Activated CD8-positive, alpha-beta memory T cell treated with anti-CD3 and anti-CD28 coated beads, Interleukin-2, amount 10 ng/mL, durations not matched to agents 7 days and 5 days (primary cell): ENCODE measurements at regions not wholly inside any gene's neighbourhood (a gene's known extent, or its start where the extent isn't known, plus 50 kb on each side); places are given as distances from the start of the nearest gene placed in this dataset.

ENCODE experiments used
- ATAC-seq: fragments of 150-1000 bp; cut with Tn5 transposase; one replicate; pipeline ENCODE4 v1.10.0; 2021; ENCODE audit warnings: moderate library complexity
- CTCF ChIA-PET: fragments of 350-600 bp; sonication (Branson Sonifier 250); formaldehyde crosslinking; loops from one replicate; lab custom pipeline; 2021; ENCODE audit warnings: antibody characterized with exemption; lab: Charles Lee
- DNase-seq: peaks from one replicate; pipeline ENCODE4 v3.0.0-alpha.2; 2020
- H3K27ac Mint-ChIP-seq: one replicate; pipeline ENCODE4 v1.8.0; 2021; ENCODE audit warnings: mild to moderate bottlenecking, mixed read lengths
- H3K27me3 Mint-ChIP-seq: one replicate; pipeline ENCODE4 v1.8.0; 2021; ENCODE audit warnings: mixed read lengths
- H3K36me3 Mint-ChIP-seq: one replicate; pipeline ENCODE4 v1.8.0; 2021; ENCODE audit warnings: mild to moderate bottlenecking, mixed read lengths
- H3K4me1 Mint-ChIP-seq: one replicate; pipeline ENCODE4 v1.8.0; 2021; ENCODE audit warnings: mixed read lengths
- H3K4me3 Mint-ChIP-seq: one replicate; pipeline ENCODE4 v1.8.0; 2021; ENCODE audit warnings: mild to moderate bottlenecking, moderate library complexity, mixed read lengths
- H3K9me3 Mint-ChIP-seq: one replicate; pipeline ENCODE4 v1.8.0; 2022; ENCODE audit warnings: low read depth, mixed read lengths

DNA sequence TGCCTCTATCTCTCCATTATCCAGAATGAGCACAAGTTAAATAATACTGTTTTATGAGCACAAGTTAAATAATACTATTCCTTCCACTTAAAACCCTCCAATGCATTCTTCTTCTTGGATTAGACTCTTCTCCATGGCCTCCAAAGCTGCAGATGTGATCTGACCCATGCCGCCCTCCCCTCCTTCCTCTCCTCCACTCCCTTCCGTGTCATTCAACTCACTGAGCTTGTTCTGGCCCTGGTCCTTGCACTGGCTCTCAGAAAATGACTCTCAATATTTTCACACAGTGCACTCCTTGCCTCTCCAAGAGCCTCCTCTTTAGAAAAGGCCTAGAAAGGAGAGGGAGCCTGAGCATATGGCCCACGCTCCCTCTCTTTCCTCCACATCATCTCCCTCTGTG lies 125.0 kb upstream of the CD93 start:
- ATAC-seq (no peak), DNase-seq (no peak)
- Mint-ChIP-seq H3K9me3 (no peaks in the 10 kb centered on the region), H3K4me3 (no peak overlapping the region), H3K27me3 (no peaks in the 10 kb centered on the region), H3K27ac (no peak overlapping the region), H3K4me1 (no peaks in the 10 kb centered on the region), H3K36me3 (no peaks in the 10 kb centered on the region)
- CTCF ChIA-PET, result no interaction called here

DNA sequence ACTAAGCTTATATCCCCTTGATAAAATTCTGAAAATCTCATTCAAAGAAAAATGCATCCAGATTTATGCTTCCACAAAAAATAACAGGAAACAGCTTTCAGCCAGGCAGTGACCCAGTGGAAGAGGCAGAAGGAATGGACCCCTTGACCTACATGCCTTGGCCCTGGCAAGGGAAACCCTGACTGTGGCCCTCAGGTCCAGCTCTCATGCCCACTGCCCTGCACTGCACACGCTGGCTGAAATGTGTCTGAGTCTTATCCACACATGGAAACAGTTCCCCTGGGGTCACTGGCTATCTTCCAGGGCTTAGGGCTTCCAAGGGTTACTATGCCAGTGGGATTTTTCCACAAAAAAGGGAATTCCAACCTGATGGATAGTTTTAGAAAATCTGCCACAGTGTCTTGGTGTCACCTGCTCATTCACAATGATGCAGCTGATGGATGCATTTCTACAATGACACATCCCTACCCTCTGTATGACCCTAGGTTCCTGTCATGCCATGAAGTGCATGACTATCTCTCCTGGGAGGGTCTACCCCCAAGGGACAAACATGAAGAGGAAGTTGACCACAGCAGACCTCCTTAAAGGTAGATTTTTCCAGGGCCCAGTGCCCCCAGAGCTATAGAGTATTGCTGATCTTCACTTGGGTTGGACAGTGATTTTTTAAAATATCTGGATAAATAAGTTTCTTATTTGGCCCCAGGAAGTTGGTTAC lies 121.9 kb upstream of the CD93 start:
- DNase-seq, result no peak
- H3K36me3 Mint-ChIP-seq, result no peaks in the 10 kb centered on the region
- H3K9me3 Mint-ChIP-seq, result no peaks in the 10 kb centered on the region
- H3K27ac Mint-ChIP-seq, result no peak overlapping the region
- ATAC-seq, result no peak
- H3K4me3 Mint-ChIP-seq, result no peak overlapping the region
- H3K4me1 Mint-ChIP-seq, result no peaks in the 10 kb centered on the region
- CTCF ChIA-PET, result no interaction called here
- peaks cover 3% of the 10 kb centered on the region for H3K27me3 Mint-ChIP-seq

GRCh38 chr20:23206995-23207394 lies 120.9 kb upstream of the CD93 start:
- ATAC-seq, result no peak
- no peak overlapping the region for H3K4me3 Mint-ChIP-seq
- no peaks in the 10 kb centered on the region for H3K9me3 Mint-ChIP-seq
- H3K27me3 Mint-ChIP-seq, result peaks cover 5% of the 10 kb centered on the region
- CTCF ChIA-PET, result no interaction called here
- no peak for DNase-seq
- H3K36me3 Mint-ChIP-seq, result no peaks in the 10 kb centered on the region
- no peaks in the 10 kb centered on the region for H3K4me1 Mint-ChIP-seq
- H3K27ac Mint-ChIP-seq, result no peak overlapping the region

DNA sequence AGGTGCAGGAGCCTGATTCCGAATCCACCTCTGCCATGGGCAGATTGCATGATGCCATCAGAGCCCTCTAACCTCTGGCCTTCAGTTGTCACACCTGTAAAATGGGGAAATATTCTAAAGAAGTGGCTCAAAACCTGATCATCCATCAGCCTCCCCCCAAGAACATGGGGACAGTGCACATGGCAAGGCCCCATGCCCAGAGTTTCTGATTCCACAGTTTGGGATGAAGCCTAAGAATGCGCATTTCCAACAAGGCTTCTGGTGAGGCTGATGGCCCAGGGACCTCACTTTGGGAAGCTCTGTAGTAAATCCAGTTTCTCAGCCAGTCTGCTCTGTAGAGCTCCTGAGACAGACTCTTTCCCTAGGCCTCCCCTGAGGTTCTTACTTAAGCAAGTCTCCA lies 119.9 kb upstream of the CD93 start:
- CTCF ChIA-PET, result interaction anchor here (0.8 kb wide), 1 partner anchor 27 kb away, joined by 3 read pairs; no protein-coding TSS in a partner anchor
- H3K4me3 Mint-ChIP-seq, result no peak overlapping the region
- no peak for ATAC-seq
- H3K4me1 Mint-ChIP-seq, result no peaks in the 10 kb centered on the region
- H3K36me3 Mint-ChIP-seq, result no peaks in the 10 kb centered on the region
- no peaks in the 10 kb centered on the region for H3K9me3 Mint-ChIP-seq
- no peak for DNase-seq
- no peak overlapping the region for H3K27ac Mint-ChIP-seq
- H3K27me3 Mint-ChIP-seq, result peaks cover 8% of the 10 kb centered on the region

GRCh38 chr20:23205611-23206041 lies 119.5 kb upstream of the CD93 start:
- Mint-ChIP-seq H3K4me1 (no peaks in the 10 kb centered on the region), H3K27me3 (peaks cover 8% of the 10 kb centered on the region), H3K4me3 (no peak overlapping the region), H3K27ac (no peak overlapping the region), H3K36me3 (no peaks in the 10 kb centered on the region), H3K9me3 (no peaks in the 10 kb centered on the region)
- DNase-seq (no peak), ATAC-seq (no peak)
- CTCF ChIA-PET, result no interaction called here

- no peaks in the 10 kb centered on the region for H3K4me1 Mint-ChIP-seq
- no peaks in the 10 kb centered on the region for H3K36me3 Mint-ChIP-seq
- ATAC-seq (no peak), DNase-seq (no peak)
- H3K27me3 Mint-ChIP-seq, result peaks cover 8% of the 10 kb centered on the region
- CTCF ChIA-PET, result no interaction called here
- no peak overlapping the region for H3K27ac Mint-ChIP-seq
- no peaks in the 10 kb centered on the region for H3K9me3 Mint-ChIP-seq
- H3K4me3 Mint-ChIP-seq, result no peak overlapping the region
Observed at GRCh38 chr20:23205211-23205610, 119.1 kb upstream of the CD93 start.

- no peaks in the 10 kb centered on the region for H3K9me3 Mint-ChIP-seq
Observed at GRCh38 chr20:23203951-23204730, 118.0 kb upstream of the CD93 start.

DNA sequence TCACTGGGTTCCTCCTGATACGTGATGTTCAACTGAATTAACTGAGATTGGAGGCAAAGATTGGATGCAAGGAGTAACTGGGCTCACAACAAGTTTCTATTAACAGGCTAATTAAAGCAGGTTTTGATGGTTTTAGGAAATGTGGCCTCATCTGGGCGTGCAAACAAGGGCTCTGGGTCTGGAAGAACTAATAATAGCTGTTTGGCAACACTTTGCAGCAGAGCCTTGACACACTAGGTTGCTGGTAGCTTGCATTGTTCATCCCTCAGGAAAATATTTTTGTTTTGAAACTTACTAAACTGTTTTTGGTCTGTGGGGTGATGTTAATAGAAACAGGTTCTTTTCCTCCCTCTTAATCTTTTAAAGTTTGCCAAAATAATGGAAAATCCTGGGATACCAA lies 117.2 kb upstream of the CD93 start:
- Mint-ChIP-seq H3K4me3 (no peak overlapping the region), H3K9me3 (no peaks in the 10 kb centered on the region), H3K27ac (no peak overlapping the region), H3K36me3 (no peaks in the 10 kb centered on the region), H3K4me1 (no peaks in the 10 kb centered on the region), H3K27me3 (peaks cover 14% of the 10 kb centered on the region)
- CTCF ChIA-PET, result no interaction called here
- ATAC-seq, result no peak
- DNase-seq, result no peak

More at GRCh38 chr20:23203951-23204730, 118.0 kb upstream of the CD93 start:
- CTCF ChIA-PET, result no interaction called here
- no peak for DNase-seq
- Mint-ChIP-seq H3K27ac (no peak overlapping the region), H3K4me1 (no peaks in the 10 kb centered on the region), H3K36me3 (no peaks in the 10 kb centered on the region), H3K4me3 (no peak overlapping the region), H3K27me3 (peaks cover 8% of the 10 kb centered on the region)
- ATAC-seq, result no peak

GRCh38 chr20:23201658-23202057 lies 115.5 kb upstream of the CD93 start:
- Mint-ChIP-seq H3K4me3 (no peak overlapping the region), H3K9me3 (peaks cover 2% of the 10 kb centered on the region), H3K36me3 (no peaks in the 10 kb centered on the region), H3K27me3 (peaks cover 25% of the 10 kb centered on the region), H3K4me1 (no peaks in the 10 kb centered on the region), H3K27ac (no peak overlapping the region)
- DNase-seq (no peak), ATAC-seq (no peak)
- CTCF ChIA-PET, result interaction anchor here (0.9 to 2.3 kb wide), 2 partner anchors 151 to 510 kb away, joined by 3 to 8 read pairs; partner anchors contain the start of gene THBD

GRCh38 chr20:23200914-23201313 lies 114.8 kb upstream of the CD93 start:
- DNase-seq, result no peak

GRCh38 chr20:23200413-23200812 lies 114.3 kb upstream of the CD93 start:
- Mint-ChIP-seq H3K4me1 (no peaks in the 10 kb centered on the region), H3K27ac (no peak overlapping the region), H3K4me3 (no peak overlapping the region), H3K9me3 (peaks cover 2% of the 10 kb centered on the region), H3K36me3 (no peaks in the 10 kb centered on the region), H3K27me3 (peaks cover 25% of the 10 kb centered on the region)
- no peak for ATAC-seq
- CTCF ChIA-PET, result interaction anchor here (2.3 kb wide), 1 partner anchor 150 kb away, joined by 8 read pairs; the partner anchor contains the start of gene THBD
- no peak for DNase-seq

More at GRCh38 chr20:23200914-23201313, 114.8 kb upstream of the CD93 start:
- ATAC-seq, result no peak
- no peaks in the 10 kb centered on the region for H3K36me3 Mint-ChIP-seq
- H3K9me3 Mint-ChIP-seq, result peaks cover 2% of the 10 kb centered on the region
- H3K4me3 Mint-ChIP-seq, result no peak overlapping the region
- H3K27ac Mint-ChIP-seq, result no peak overlapping the region
- no peaks in the 10 kb centered on the region for H3K4me1 Mint-ChIP-seq
- CTCF ChIA-PET, result interaction anchor here (0.9 to 2.3 kb wide), 2 partner anchors 150 to 509 kb away, joined by 3 to 8 read pairs; partner anchors contain the start of gene THBD
- H3K27me3 Mint-ChIP-seq, result peaks cover 25% of the 10 kb centered on the region

- H3K27me3 Mint-ChIP-seq, result peaks cover 27% of the 10 kb centered on the region
- no peaks in the 10 kb centered on the region for H3K4me1 Mint-ChIP-seq
- no peak overlapping the region for H3K27ac Mint-ChIP-seq
- no peak overlapping the region for H3K4me3 Mint-ChIP-seq
- CTCF ChIA-PET, result no interaction called here
- DNase-seq, result no peak
- no peaks in the 10 kb centered on the region for H3K36me3 Mint-ChIP-seq
- ATAC-seq, result no peak
- peaks cover 2% of the 10 kb centered on the region for H3K9me3 Mint-ChIP-seq
Observed at GRCh38 chr20:23199356-23199755, 113.2 kb upstream of the CD93 start.

DNA sequence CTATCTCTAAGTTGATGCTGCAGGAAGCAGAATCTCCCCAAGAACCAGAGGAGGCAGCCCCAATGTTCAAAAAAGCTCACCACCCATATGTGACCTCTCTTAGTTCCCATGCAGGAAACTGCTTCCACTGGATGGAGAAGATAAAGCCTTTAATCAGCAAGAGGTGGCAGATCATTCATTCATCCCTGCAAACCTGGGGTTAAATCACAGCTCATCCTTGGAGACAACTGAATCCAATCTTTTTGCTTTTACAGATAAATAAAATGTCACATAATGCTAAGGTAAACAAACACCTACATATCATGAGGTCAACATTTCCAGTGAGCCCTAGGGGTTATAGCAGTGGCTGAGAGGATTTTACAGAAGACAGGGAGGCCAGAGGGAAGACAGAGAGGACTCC lies 112.7 kb upstream of the CD93 start:
- DNase-seq, result no peak
- H3K36me3 Mint-ChIP-seq, result no peaks in the 10 kb centered on the region
- CTCF ChIA-PET, result no interaction called here
- H3K4me1 Mint-ChIP-seq, result no peaks in the 10 kb centered on the region
- no peak overlapping the region for H3K4me3 Mint-ChIP-seq
- peaks cover 32% of the 10 kb centered on the region for H3K27me3 Mint-ChIP-seq
- ATAC-seq, result no peak
- peaks cover 2% of the 10 kb centered on the region for H3K9me3 Mint-ChIP-seq
- H3K27ac Mint-ChIP-seq, result no peak overlapping the region

- CTCF ChIA-PET, result no interaction called here
Observed at GRCh38 chr20:23197836-23198235, 111.7 kb upstream of the CD93 start.

More at GRCh38 chr20:23197836-23198235, 111.7 kb upstream of the CD93 start:
- DNase-seq (no peak), ATAC-seq (no peak)
- Mint-ChIP-seq H3K4me3 (no peak overlapping the region), H3K4me1 (no peaks in the 10 kb centered on the region), H3K36me3 (no peaks in the 10 kb centered on the region), H3K27me3 (peaks cover 29% of the 10 kb centered on the region), H3K27ac (no peak overlapping the region), H3K9me3 (peaks cover 2% of the 10 kb centered on the region)
